ENCODE measurements at regions not wholly inside any gene's neighbourhood (a gene's known extent, or its start where the extent isn't known, plus 50 kb on each side); places are given as distances from the start of the nearest gene placed in this dataset.
A peak's percentile ranks its signal among the peaks of the same experiment; 100 is the strongest.

- H3K27ac ChIP-seq (ENCODE audit: low read depth in 2 of 2, low read length in 1 of 2) = no peak overlapping the region
- H3K4me1 ChIP-seq (ENCODE audit: control insufficient read depth in 1 of 2, insufficient read depth in 2 of 2, low read depth in 1 of 2, low read length in 1 of 2) = peaks cover 0 to 2% of the 10 kb centered on the region in 2 experiments; a peak in 3 of 4 replicates
- H3F3A ChIP-seq (replicated peaks; ENCODE audit: insufficient read depth) = no peaks in the 10 kb centered on the region
- no peaks in the 10 kb centered on the region for H3K27me3 ChIP-seq (ENCODE audit: insufficient read depth)
- no peak overlapping the region for H3K9ac ChIP-seq
- H3K36me3 ChIP-seq (replicated peaks in 1 of 2; ENCODE audit: control insufficient read depth in 1 of 2, insufficient read depth in 2 of 2, low read length in 1 of 2) = no peaks in the 10 kb centered on the region
- no peak overlapping the region for H3K4me3 ChIP-seq (ENCODE audit: low read depth in 2 of 2, low read length in 1 of 2)
- no peak for DNase-seq
- POLR2A ChIA-PET = no interaction called here
- H4K20me1 ChIP-seq (ENCODE audit: insufficient read depth) = no peaks in the 10 kb centered on the region
- 3% methylated on average over 2 of the region's 2 CpGs for WGBS (ENCODE audit: low lambda C conversion rate)
- no peaks in the 10 kb centered on the region for H3K9me2 ChIP-seq
- H3K9me3 ChIP-seq = no peaks in the 10 kb centered on the region
- CTCF ChIA-PET = interaction anchor here (1.7 kb wide), 1 partner anchor 250 kb away, joined by 6 read pairs; no protein-coding TSS in a partner anchor
- H3K4me2 ChIP-seq = no peak overlapping the region
- H2AFZ ChIP-seq (ENCODE audit: low read depth) = no peak overlapping the region
- no peaks in the 10 kb centered on the region; the same call in 1 of the 2 replicates for H3K79me2 ChIP-seq (ENCODE audit: insufficient read depth)
- TF ChIP-seq CHD2 (IDR thresholded peaks at IDR 0.05; ENCODE audit: low read length, partially characterized antibody) (peak; percentile 38), FOSL2 (IDR thresholded peaks at IDR 0.05; ENCODE audit: borderline replicate concordance, low read depth) (no peak), MEF2A (IDR thresholded peaks at IDR 0.05; ENCODE audit: borderline replicate concordance, low read depth) (no peak), RCOR1 (IDR thresholded peaks at IDR 0.05; ENCODE audit: low read length) (peak; percentile 92; the same call in 1 of the 2 replicates), SMC3 (IDR thresholded peaks at IDR 0.05; ENCODE audit: low read depth, low read length) (no peak), GATA2 (CRISPR knock-in tag; IDR thresholded peaks at IDR 0.05) (0 out of 2 replicates have a peak, but pooled peaks have one; percentile 29), USF2 (IDR thresholded peaks at IDR 0.05; ENCODE audit: borderline replicate concordance, low read depth, low read length) (no peak), TEAD4 (IDR thresholded peaks at IDR 0.05; ENCODE audit: borderline replicate concordance, insufficient read depth) (no peak), REST (IDR thresholded peaks at IDR 0.05; ENCODE audit: low read depth, low read length) (no peak), EZH2phosphoT487 (IDR thresholded peaks at IDR 0.05; ENCODE audit: borderline replicate concordance, low read depth) (no peak), NFIC (IDR thresholded peaks at IDR 0.05; ENCODE audit: borderline replicate concordance) (no peak), EP300 (IDR thresholded peaks at IDR 0.05; ENCODE audit: borderline replicate concordance in 1 of 2, low read depth in 1 of 2, low read length in 1 of 2) (peak in 1 of 2 experiments; percentile 39; a peak in 1 of 4 replicates)
- TF ChIP-seq, protein P1, sequence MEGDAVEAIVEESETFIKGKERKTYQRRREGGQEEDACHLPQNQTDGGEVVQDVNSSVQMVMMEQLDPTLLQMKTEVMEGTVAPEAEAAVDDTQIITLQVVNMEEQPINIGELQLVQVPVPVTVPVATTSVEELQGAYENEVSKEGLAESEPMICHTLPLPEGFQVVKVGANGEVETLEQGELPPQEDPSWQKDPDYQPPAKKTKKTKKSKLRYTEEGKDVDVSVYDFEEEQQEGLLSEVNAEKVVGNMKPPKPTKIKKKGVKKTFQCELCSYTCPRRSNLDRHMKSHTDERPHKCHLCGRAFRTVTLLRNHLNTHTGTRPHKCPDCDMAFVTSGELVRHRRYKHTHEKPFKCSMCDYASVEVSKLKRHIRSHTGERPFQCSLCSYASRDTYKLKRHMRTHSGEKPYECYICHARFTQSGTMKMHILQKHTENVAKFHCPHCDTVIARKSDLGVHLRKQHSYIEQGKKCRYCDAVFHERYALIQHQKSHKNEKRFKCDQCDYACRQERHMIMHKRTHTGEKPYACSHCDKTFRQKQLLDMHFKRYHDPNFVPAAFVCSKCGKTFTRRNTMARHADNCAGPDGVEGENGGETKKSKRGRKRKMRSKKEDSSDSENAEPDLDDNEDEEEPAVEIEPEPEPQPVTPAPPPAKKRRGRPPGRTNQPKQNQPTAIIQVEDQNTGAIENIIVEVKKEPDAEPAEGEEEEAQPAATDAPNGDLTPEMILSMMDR (IDR thresholded peaks at IDR 0.05) = no peak
- TF ChIP-seq, protein P2, sequence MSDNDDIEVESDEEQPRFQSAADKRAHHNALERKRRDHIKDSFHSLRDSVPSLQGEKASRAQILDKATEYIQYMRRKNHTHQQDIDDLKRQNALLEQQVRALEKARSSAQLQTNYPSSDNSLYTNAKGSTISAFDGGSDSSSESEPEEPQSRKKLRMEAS (IDR thresholded peaks at IDR 0.05; ENCODE audit: low read depth) = no peak
Measured at GRCh38 chr11:96714689-96715088, 324.9 kb downstream of the JRKL start.

Data from SK-N-SH (cell line).